HAP-1 (cell line): ENCODE measurements at regions not wholly inside any gene's neighbourhood (a gene's known extent, or its start where the extent isn't known, plus 50 kb on each side); places are given as distances from the start of the nearest gene placed in this dataset.

Experiments used
- DNase-seq, 2 experiments: peaks; one replicate each; pipeline ENCODE4 v3.0.0-alpha.2; 2016 to 2020; ENCODE audit warnings: low spot score in 2 of 2
- H3K27me3 ChIP-seq: fragments of 250-450 bp; sonication (Bioruptor Pico); 2 replicates; pipeline ENCODE4 v1.5.1; 2020; ENCODE audit warnings: low read depth, mild to moderate bottlenecking, moderate library complexity
- H3K36me3 ChIP-seq: fragments of 250-450 bp; sonication (Bioruptor Pico); replicated peaks from 2 replicates; pipeline ENCODE4 v1.5.1; 2020; ENCODE audit warnings: mild to moderate bottlenecking
- H3K4me1 ChIP-seq: fragments of 250-450 bp; sonication (Bioruptor Pico); 2 replicates; pipeline ENCODE4 v1.5.1; 2020; ENCODE audit warnings: mild to moderate bottlenecking
- H3K4me3 ChIP-seq: fragments of 250-450 bp; sonication (Bioruptor Pico); 2 replicates; pipeline ENCODE4 v1.5.1; 2020; ENCODE audit warnings: mild to moderate bottlenecking, moderate library complexity
- H3K9me3 ChIP-seq: fragments of 250-450 bp; sonication (Bioruptor Pico); 2 replicates; pipeline ENCODE4 v1.5.1; 2020; ENCODE audit warnings: mild to moderate bottlenecking, moderate library complexity
- in situ Hi-C: fragments of 300-500 bp; cut with MboI; formaldehyde crosslinking; loops from 3 replicates; pipeline ENCODE4 v1.14.3; 2020; ENCODE audit warnings: low sequenced_read_pairs, inconsistent platforms, mixed read lengths

- no peaks in the 10 kb centered on the region for H3K9me3 ChIP-seq
- H3K4me3 ChIP-seq, result no peak overlapping the region
- H3K4me1 ChIP-seq, result no peaks in the 10 kb centered on the region
- no peaks in the 10 kb centered on the region for H3K27me3 ChIP-seq
- in situ Hi-C loops, result no loop called here
- H3K36me3 ChIP-seq, result no peaks in the 10 kb centered on the region
- peak in 1 of 2 experiments; percentile 7 for DNase-seq
These were observed 880.8 kb downstream of the TECRL start for GRCh38 chr4:63528256-63528991.

GRCh38 chr4:63526251-63526650, 883.0 kb downstream of the TECRL start:
- no peak for DNase-seq
- H3K4me3 ChIP-seq, result no peak overlapping the region
- H3K36me3 ChIP-seq, result no peaks in the 10 kb centered on the region
- no peaks in the 10 kb centered on the region for H3K9me3 ChIP-seq
- no peaks in the 10 kb centered on the region for H3K27me3 ChIP-seq
- in situ Hi-C loops, result no loop called here
- no peaks in the 10 kb centered on the region for H3K4me1 ChIP-seq

GRCh38 chr4:63524764-63525163, 884.5 kb downstream of the TECRL start:
- in situ Hi-C loops, result no loop called here
- Histone ChIP-seq H3K27me3 (no peaks in the 10 kb centered on the region), H3K4me1 (no peaks in the 10 kb centered on the region), H3K36me3 (no peaks in the 10 kb centered on the region), H3K4me3 (no peak overlapping the region), H3K9me3 (no peaks in the 10 kb centered on the region)
- DNase-seq, result no peak

DNA sequence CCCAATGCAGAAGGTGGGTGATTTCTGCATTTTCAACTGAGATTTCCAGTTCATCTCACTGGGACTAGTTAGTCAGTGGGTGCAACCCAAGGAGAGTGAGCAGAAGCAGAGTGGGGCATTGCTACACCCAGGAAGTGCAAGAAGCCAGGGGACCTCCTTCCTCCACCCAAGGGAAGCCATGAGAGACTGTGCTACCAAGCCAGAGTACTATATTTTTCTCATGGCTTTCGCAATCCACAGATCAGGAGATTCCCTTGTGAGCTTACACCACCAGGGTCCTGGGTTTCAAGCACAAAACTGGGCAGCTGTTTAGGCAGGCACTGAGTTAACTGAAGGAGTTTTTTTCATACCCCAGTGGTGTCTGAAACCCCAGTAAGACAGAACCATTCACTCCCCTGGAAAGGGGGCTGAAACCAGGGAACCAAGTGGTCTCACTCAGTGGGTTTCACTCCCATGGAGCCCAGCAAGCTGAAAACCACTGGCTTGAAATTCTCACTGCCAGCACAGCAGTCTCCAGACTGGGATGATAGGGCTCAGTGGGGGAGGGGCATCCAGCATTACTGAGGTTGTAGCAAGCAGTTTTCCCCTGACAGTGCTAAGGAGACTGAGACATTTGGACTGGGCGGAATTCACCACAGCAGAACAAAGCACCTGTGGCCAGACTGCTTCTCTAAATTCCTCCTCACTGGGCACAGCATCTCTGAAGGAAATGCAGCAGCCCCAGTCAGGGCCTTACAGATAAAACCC, 903.4 kb downstream of the TECRL start:
- Histone ChIP-seq H3K4me1 (no peaks in the 10 kb centered on the region), H3K36me3 (no peaks in the 10 kb centered on the region), H3K9me3 (no peaks in the 10 kb centered on the region), H3K27me3 (no peaks in the 10 kb centered on the region), H3K4me3 (no peak overlapping the region)
- in situ Hi-C loops, result no loop called here
- DNase-seq, result no peak

GRCh38 chr4:63493265-63493664, 916.0 kb downstream of the TECRL start:
- Histone ChIP-seq H3K36me3 (no peaks in the 10 kb centered on the region), H3K4me3 (no peak overlapping the region), H3K9me3 (no peaks in the 10 kb centered on the region), H3K27me3 (no peaks in the 10 kb centered on the region), H3K4me1 (no peaks in the 10 kb centered on the region)
- no peak for DNase-seq
- in situ Hi-C loops, result no loop called here

- H3K27me3 ChIP-seq, result no peaks in the 10 kb centered on the region
- no peak for DNase-seq
- no peak overlapping the region for H3K4me3 ChIP-seq
- no peaks in the 10 kb centered on the region for H3K36me3 ChIP-seq
- H3K9me3 ChIP-seq, result no peaks in the 10 kb centered on the region
- in situ Hi-C loops, result no loop called here
- no peaks in the 10 kb centered on the region for H3K4me1 ChIP-seq
These were observed 916.7 kb downstream of the TECRL start for GRCh38 chr4:63492515-63492914.

DNA sequence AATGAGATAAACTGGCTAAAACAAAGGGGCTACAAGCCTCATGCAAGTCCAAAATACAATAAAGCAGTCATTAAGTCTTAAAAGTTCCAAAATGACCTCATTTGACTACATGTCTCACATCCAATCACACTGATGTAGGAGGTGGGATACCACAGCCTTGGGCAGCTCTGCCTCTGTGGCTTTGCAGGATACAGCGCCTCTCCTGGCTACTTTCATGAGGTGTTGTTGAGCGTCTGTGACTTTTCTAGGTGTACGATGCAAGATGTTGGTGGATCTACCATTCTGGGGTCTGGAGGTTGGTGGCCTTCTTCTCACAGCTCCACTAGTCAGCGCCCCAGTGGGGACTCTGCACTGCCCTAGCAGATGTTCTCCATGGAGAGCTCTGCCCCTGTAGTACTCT, 944.9 kb downstream of the TECRL start:
- no peaks in the 10 kb centered on the region for H3K4me1 ChIP-seq
- no peaks in the 10 kb centered on the region for H3K9me3 ChIP-seq
- no peak for DNase-seq
- H3K27me3 ChIP-seq, result no peaks in the 10 kb centered on the region
- in situ Hi-C loops, result no loop called here
- no peaks in the 10 kb centered on the region for H3K36me3 ChIP-seq
- no peak overlapping the region for H3K4me3 ChIP-seq

DNA sequence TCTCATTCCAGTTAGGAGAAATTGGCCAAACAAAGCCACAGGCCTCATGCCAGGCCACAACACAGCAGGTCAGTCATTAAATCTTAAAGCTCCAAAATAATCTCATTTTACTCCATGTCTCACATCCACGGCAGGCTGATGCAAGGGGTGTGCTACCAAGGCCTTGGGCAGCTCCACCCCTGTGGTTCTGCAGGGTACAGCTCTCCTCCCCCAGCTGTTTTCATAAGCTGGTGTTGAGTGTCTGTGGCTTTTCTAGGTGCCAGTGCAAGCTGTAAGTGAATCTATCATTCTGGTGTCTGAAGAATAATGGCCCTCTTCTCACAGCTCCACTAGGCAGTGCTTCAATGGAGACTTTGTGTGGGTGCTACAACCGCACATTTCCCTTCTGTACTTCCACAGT, 949.2 kb downstream of the TECRL start:
- in situ Hi-C loops, result no loop called here
- DNase-seq, result no peak
- H3K4me3 ChIP-seq, result no peak overlapping the region

GRCh38 chr4:63459329-63459728, 949.9 kb downstream of the TECRL start:
- H3K9me3 ChIP-seq, result no peaks in the 10 kb centered on the region
- H3K4me3 ChIP-seq, result no peak overlapping the region
- no peak for DNase-seq
- in situ Hi-C loops, result no loop called here
- H3K36me3 ChIP-seq, result no peaks in the 10 kb centered on the region
- no peaks in the 10 kb centered on the region for H3K4me1 ChIP-seq
- H3K27me3 ChIP-seq, result no peaks in the 10 kb centered on the region

More for the DNA sequence above, 949.2 kb downstream of the TECRL start:
- no peaks in the 10 kb centered on the region for H3K4me1 ChIP-seq
- no peaks in the 10 kb centered on the region for H3K36me3 ChIP-seq
- no peaks in the 10 kb centered on the region for H3K27me3 ChIP-seq
- no peaks in the 10 kb centered on the region for H3K9me3 ChIP-seq

DNA sequence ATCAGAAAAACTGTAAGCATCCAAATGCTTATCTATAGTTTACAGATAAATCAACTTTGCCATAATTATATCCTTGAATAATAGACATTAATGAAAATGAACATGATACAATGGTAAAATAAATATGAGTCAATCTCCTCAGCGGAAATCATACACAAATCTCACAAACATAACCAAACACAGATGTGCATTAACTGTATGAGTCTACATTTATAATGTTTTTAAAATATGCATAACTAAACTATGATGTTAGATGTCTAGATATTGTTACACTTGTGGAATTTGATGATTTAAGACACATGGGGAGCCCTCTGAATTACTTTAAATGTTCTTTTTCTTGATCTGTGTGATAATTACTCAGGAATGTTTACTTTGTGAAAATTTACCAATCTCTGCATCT, 951.2 kb downstream of the TECRL start:
- no peaks in the 10 kb centered on the region for H3K9me3 ChIP-seq
- H3K36me3 ChIP-seq, result no peaks in the 10 kb centered on the region
- in situ Hi-C loops, result no loop called here
- H3K27me3 ChIP-seq, result no peaks in the 10 kb centered on the region
- H3K4me3 ChIP-seq, result no peak overlapping the region
- DNase-seq, result no peak
- no peaks in the 10 kb centered on the region for H3K4me1 ChIP-seq

DNA sequence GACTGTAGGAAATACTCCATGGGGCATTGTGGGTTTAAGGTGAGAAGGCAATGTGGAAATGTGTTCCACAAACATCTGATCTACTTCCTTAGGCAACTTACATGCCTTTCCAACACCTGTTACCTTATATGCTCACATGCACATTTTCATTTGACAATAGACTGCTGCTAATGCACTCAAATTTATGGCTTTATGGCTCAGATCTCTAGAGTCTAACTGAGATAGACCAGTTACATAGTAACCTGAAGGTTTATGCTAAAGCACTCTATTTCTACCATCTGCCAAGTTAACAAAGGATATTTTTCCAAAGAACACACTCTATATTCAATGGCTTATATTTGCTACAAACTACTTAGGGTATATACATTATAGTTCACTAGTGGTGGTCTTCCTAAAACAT, 969.0 kb downstream of the TECRL start:
- Histone ChIP-seq H3K36me3 (no peaks in the 10 kb centered on the region), H3K27me3 (no peaks in the 10 kb centered on the region), H3K4me1 (no peaks in the 10 kb centered on the region), H3K4me3 (no peak overlapping the region), H3K9me3 (no peaks in the 10 kb centered on the region)
- in situ Hi-C loops, result no loop called here
- DNase-seq, result no peak

DNA sequence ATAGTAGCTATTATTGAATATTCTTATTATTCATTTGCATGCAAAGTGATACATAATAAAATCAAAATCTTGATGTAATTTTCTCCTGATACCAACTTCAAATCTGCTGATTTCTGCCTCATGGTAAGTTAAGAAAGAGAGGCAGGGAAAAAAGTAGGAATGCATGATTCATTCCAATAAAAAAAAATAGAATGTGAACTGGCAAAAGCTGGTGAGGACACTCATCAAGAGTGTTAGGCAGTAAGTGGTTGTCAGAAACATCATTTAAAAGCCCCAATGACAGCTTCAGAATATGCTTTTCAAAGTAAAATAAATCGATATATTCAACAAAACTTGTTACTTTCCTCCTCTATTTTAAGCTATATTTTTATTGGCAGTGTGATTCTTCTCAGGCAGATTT, 979.1 kb downstream of the TECRL start:
- no peak for DNase-seq
- no peaks in the 10 kb centered on the region for H3K9me3 ChIP-seq
- in situ Hi-C loops, result no loop called here
- no peaks in the 10 kb centered on the region for H3K36me3 ChIP-seq
- no peak overlapping the region for H3K4me3 ChIP-seq
- no peaks in the 10 kb centered on the region for H3K27me3 ChIP-seq
- H3K4me1 ChIP-seq, result no peaks in the 10 kb centered on the region

DNA sequence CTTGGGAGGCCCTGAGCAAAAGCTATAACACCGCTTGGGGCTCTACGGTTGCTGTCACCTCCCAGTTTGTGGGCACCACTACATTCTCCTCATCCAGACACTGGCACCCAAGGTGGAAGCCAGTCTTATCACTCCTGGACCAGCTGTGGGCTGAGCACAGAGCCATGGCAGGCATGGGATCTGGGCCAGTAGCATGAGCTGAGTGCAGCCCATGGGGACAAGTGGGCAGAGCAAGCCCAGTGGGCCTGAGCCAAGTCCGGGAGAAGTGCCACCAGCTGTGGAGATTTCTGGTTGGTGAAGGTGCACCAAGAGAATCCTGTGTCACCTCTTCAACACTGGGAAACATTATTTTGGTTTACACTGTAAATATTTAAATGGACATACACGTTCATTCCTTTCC, 1013.0 kb downstream of the TECRL start:
- no peak for DNase-seq
- in situ Hi-C loops, result no loop called here
- Histone ChIP-seq H3K9me3 (no peaks in the 10 kb centered on the region), H3K4me3 (no peak overlapping the region), H3K4me1 (no peaks in the 10 kb centered on the region), H3K36me3 (no peaks in the 10 kb centered on the region), H3K27me3 (no peaks in the 10 kb centered on the region)

GRCh38 chr4:63393544-63393943, 1015.7 kb downstream of the TECRL start:
- Histone ChIP-seq H3K4me3 (no peak overlapping the region), H3K36me3 (no peaks in the 10 kb centered on the region), H3K4me1 (no peaks in the 10 kb centered on the region), H3K9me3 (no peaks in the 10 kb centered on the region), H3K27me3 (no peaks in the 10 kb centered on the region)
- in situ Hi-C loops, result no loop called here
- no peak for DNase-seq
